Spinal cord (tissue), 9 donors: ENCODE measurements at regions not wholly inside any gene's neighbourhood (a gene's known extent, or its start where the extent isn't known, plus 50 kb on each side); places are given as distances from the start of the nearest gene placed in this dataset.

ENCODE experiments used
- DNase-seq, 6 donors: peaks; one replicate each; pipeline versions ENCODE4 v3.0.0 to v3.0.0-alpha.2; 2013 to 2015; ENCODE audit warnings: low spot score in 6 of 6, low read depth in 4 of 6
- H3K27ac ChIP-seq: one replicate; pipeline ENCODE4 v1.5.1; 2013; ENCODE audit warnings: low read depth, low read length, control low read depth
- H3K27me3 ChIP-seq: one replicate; pipeline ENCODE4 v1.6.1; 2013; ENCODE audit warnings: low read length; ENCODE audit not compliant: control insufficient read depth, insufficient read depth
- H3K36me3 ChIP-seq: one replicate; pipeline ENCODE4 v1.6.1; 2013; ENCODE audit warnings: low read length; ENCODE audit not compliant: control insufficient read depth, insufficient read depth
- H3K4me1 ChIP-seq: one replicate; pipeline ENCODE4 v1.6.1; 2013; ENCODE audit warnings: low read length; ENCODE audit not compliant: control insufficient read depth, insufficient read depth
- H3K4me3 ChIP-seq: one replicate; pipeline ENCODE4 v1.5.1; 2013; ENCODE audit warnings: low read depth, low read length, control low read depth
- H3K9me3 ChIP-seq: one replicate; pipeline ENCODE4 v1.6.1; 2013; ENCODE audit warnings: low read length; ENCODE audit not compliant: control insufficient read depth, insufficient read depth
- WGBS: methylation state at CpG from one replicate; pipeline ENCODE4 v1.1.5; 2013; ENCODE audit warnings: missing lambda C conversion rate; ENCODE audit not compliant: insufficient coverage; 5-methylcytosine and 5-hydroxymethylcytosine counted together
- donor health status: healthy.

- DNase-seq, result no peak
- Histone ChIP-seq H3K9me3 (no peaks in the 10 kb centered on the region), H3K27me3 (no peaks in the 10 kb centered on the region), H3K27ac (no peak overlapping the region), H3K4me3 (no peak overlapping the region), H3K4me1 (no peaks in the 10 kb centered on the region), H3K36me3 (no peaks in the 10 kb centered on the region)
- 96% methylated on average over 8 of the region's 19 CpGs for WGBS
These were observed 112.6 kb downstream of the TMEM18 start for GRCh38 chr2:564471-565181.

GRCh38 chr2:563512-563911 is 113.7 kb downstream of the TMEM18 start:
- no peaks in the 10 kb centered on the region for H3K27me3 ChIP-seq
- WGBS, result 87% methylated on average over 9 of the region's 10 CpGs

DNA sequence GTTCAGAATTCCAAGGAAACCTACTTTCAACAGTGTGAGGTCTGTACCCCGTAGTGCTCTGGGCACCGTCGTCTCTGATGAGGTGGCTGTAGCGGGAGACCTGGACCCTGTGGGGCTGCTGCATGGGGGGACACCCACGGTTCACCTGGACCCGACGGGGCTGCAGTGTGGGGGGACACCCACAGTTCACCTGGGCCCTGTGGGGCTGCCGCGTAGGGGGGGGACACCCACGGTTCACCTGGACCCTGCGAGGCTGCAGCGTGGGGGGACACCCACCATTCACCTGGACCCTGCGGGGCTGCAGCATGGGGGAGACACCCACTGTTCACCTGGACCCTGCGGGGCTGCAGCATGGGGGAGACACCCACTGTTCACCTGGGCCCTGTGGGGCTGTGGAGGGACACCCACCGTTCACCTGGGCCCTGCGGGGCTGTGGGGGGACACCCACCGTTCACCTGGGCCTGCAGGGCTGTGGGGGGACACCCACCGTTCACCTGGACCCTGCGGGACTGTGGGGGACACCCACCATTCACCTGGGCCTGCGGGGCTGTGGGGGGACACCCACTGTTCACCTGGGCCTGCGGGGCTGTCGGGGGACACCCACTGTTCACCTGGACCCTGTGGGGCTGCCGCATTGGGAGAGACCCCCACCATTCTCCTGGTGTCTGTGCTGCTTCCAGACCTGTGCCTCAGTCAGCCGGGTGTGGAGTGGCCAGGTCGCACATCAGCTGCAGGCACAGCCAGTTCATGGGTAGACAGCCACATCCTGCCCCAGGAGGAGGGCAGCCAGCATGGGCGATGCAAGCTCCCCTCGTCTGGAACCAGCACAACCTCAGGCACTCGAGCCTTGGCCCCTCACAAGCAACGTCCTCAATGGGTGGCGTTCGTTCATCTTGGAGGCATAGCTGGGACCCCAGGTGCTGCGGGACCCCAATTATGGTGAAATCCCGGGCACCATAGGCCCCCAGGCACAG is 114.5 kb downstream of the TMEM18 start:
- H3K4me3 ChIP-seq, result no peak overlapping the region
- no peaks in the 10 kb centered on the region for H3K36me3 ChIP-seq
- H3K9me3 ChIP-seq, result no peaks in the 10 kb centered on the region
- WGBS, result 89% methylated on average over 33 of the region's 33 CpGs
- no peak for DNase-seq
- H3K27me3 ChIP-seq, result no peaks in the 10 kb centered on the region
- H3K4me1 ChIP-seq, result no peaks in the 10 kb centered on the region
- no peak overlapping the region for H3K27ac ChIP-seq

More at GRCh38 chr2:563512-563911, 113.7 kb downstream of the TMEM18 start:
- Histone ChIP-seq H3K36me3 (no peaks in the 10 kb centered on the region), H3K27ac (no peak overlapping the region), H3K4me3 (no peak overlapping the region), H3K4me1 (no peaks in the 10 kb centered on the region), H3K9me3 (no peaks in the 10 kb centered on the region)
- DNase-seq, result no peak

- Histone ChIP-seq H3K27ac (no peak overlapping the region), H3K27me3 (no peaks in the 10 kb centered on the region), H3K4me1 (peaks cover 3% of the 10 kb centered on the region), H3K36me3 (no peaks in the 10 kb centered on the region), H3K4me3 (no peak overlapping the region), H3K9me3 (no peaks in the 10 kb centered on the region)
- 91% methylated on average over 9 of the region's 14 CpGs for WGBS
- no peak for DNase-seq
These were observed 118.3 kb downstream of the TMEM18 start for GRCh38 chr2:558879-559278.

- Histone ChIP-seq H3K4me1 (peaks cover 3% of the 10 kb centered on the region), H3K9me3 (no peaks in the 10 kb centered on the region), H3K27me3 (no peaks in the 10 kb centered on the region), H3K4me3 (no peak overlapping the region), H3K27ac (no peak overlapping the region), H3K36me3 (no peaks in the 10 kb centered on the region)
- 90% methylated on average over 16 of the region's 17 CpGs for WGBS
- no peak for DNase-seq
These were observed 118.9 kb downstream of the TMEM18 start for GRCh38 chr2:558302-558642.

DNA sequence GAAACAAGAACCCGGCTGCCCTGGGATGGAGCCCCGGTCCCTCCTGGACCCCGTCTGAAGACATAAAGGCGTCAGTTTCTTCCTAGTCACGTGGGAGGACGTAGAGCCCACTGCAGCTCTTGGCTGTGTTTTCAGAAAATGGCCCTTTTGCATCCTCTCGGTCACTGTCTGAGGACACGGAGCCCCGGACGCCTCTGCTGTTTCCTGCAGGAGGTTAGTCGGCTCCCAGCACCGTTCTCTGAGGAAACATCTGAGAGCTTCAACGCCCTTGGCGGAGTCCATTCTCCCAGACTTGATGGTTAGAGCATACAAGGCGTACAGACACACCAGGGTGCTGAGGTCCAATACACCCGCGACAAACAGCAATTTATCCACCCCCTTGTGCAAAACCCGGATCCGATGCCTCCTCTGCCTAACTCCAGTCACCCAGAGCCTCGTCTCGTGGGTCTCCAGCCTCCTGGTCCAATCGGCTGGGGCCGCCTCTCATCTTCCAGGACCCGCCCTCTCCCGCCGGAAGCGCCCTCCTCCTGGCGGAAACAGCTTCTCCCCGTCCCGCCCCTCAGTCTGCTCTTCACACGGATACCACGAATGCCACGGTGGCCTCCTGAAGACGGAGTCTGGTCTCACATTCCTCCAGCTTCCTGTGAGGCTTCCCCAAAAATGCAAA is 119.4 kb downstream of the TMEM18 start:
- Histone ChIP-seq H3K9me3 (no peaks in the 10 kb centered on the region), H3K27me3 (no peaks in the 10 kb centered on the region), H3K27ac (no peak overlapping the region), H3K4me3 (no peak overlapping the region), H3K4me1 (peaks cover 3% of the 10 kb centered on the region), H3K36me3 (no peaks in the 10 kb centered on the region)
- WGBS, result 87% methylated on average over 34 of the region's 34 CpGs
- peak in 1 of 6 donors; percentile 47 for DNase-seq

GRCh38 chr2:556485-556884 is 120.7 kb downstream of the TMEM18 start:
- H3K4me1 ChIP-seq, result peaks cover 3% of the 10 kb centered on the region
- no peak for DNase-seq
- 87% methylated on average over 11 of the region's 11 CpGs for WGBS

GRCh38 chr2:555164-555922 is 121.9 kb downstream of the TMEM18 start:
- H3K27ac ChIP-seq, result no peak overlapping the region
- no peaks in the 10 kb centered on the region for H3K36me3 ChIP-seq
- peak in 4 of 6 donors; percentile 14 to 76 (median 46) for DNase-seq
- 48% methylated on average over 7 of the region's 12 CpGs for WGBS
- H3K9me3 ChIP-seq, result no peaks in the 10 kb centered on the region
- H3K4me3 ChIP-seq, result no peak overlapping the region
- H3K4me1 ChIP-seq, result peaks cover 3% of the 10 kb centered on the region
- H3K27me3 ChIP-seq, result no peaks in the 10 kb centered on the region

More at GRCh38 chr2:556485-556884, 120.7 kb downstream of the TMEM18 start:
- H3K27me3 ChIP-seq, result no peaks in the 10 kb centered on the region
- H3K27ac ChIP-seq, result no peak overlapping the region
- H3K9me3 ChIP-seq, result no peaks in the 10 kb centered on the region
- H3K36me3 ChIP-seq, result no peaks in the 10 kb centered on the region
- H3K4me3 ChIP-seq, result no peak overlapping the region

DNA sequence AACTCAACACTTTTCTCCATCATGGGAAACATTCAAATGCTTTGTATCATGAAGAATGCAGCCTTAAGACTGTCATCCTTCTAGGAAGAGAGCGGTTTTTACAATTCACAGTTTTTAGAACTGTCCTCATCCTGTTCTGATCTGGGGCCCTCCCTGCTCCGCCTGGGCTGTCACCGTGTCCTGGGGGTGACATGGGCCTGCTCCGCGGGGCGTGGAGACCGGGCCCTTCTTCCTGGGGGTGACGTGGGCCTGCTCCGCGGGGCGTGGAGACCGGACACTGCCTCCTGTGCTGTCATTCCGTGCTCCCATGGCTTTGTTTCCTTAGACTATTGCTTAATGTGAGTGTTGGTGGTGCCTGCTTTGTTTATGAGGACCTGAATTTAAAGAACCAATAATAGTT is 122.8 kb downstream of the TMEM18 start:
- no peaks in the 10 kb centered on the region for H3K9me3 ChIP-seq
- H3K27ac ChIP-seq, result no peak overlapping the region
- H3K4me3 ChIP-seq, result no peak overlapping the region
- no peak for DNase-seq
- H3K36me3 ChIP-seq, result no peaks in the 10 kb centered on the region
- peaks cover 3% of the 10 kb centered on the region for H3K4me1 ChIP-seq
- no peaks in the 10 kb centered on the region for H3K27me3 ChIP-seq
- WGBS, result 69% methylated on average over 6 of the region's 13 CpGs
